Panc1 (cell line): ENCODE measurements at regions not wholly inside any gene's neighbourhood (a gene's known extent, or its start where the extent isn't known, plus 50 kb on each side); places are given as distances from the start of the nearest gene placed in this dataset.

ENCODE experiments used
- POLR2AphosphoS5 ChIP-seq: IDR thresholded peaks from 2 replicates; pipeline ENCODE4 v1.6.1; 2012; ENCODE audit warnings: mild to moderate bottlenecking, low read depth, low read length, moderate library complexity
- TF ChIP-seq, protein P1 (sequence below): fragments of 450-650 bp; IDR thresholded peaks from 2 replicates; pipeline ENCODE4 v1.5.1; 2017; ENCODE audit warnings: mild to moderate bottlenecking
- TF ChIP-seq, protein P2 (sequence below), 2 experiments: IDR thresholded peaks; 2 replicates each; pipeline ENCODE4 v1.6.1; 2011 to 2012; ENCODE audit warnings: low read depth in 2 of 2, control low read depth in 1 of 2, low read length in 1 of 2, mild to moderate bottlenecking in 1 of 2, moderate library complexity in 1 of 2; ENCODE audit not compliant: insufficient read depth in 1 of 2

DNA sequence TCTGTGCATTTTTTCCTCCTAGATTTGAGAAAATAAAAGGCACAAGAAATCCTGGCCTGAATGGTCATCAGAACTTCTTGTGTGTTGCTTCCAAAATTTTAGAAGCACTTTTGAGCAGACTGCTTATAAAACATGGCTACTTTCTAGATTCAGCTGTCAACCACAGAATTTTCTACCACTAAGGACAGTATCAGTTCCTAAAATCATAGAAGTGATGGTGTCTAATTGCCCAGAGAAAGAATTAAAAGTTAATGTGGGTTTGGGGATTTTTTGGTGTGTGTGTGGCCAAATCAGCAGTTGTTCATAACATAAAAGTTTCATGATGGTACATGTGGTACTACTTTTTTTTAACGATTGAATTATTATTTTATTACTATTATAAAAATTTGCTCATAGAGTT lies 171.4 kb upstream of the SNX7 start:
- TF ChIP-seq, protein P1, sequence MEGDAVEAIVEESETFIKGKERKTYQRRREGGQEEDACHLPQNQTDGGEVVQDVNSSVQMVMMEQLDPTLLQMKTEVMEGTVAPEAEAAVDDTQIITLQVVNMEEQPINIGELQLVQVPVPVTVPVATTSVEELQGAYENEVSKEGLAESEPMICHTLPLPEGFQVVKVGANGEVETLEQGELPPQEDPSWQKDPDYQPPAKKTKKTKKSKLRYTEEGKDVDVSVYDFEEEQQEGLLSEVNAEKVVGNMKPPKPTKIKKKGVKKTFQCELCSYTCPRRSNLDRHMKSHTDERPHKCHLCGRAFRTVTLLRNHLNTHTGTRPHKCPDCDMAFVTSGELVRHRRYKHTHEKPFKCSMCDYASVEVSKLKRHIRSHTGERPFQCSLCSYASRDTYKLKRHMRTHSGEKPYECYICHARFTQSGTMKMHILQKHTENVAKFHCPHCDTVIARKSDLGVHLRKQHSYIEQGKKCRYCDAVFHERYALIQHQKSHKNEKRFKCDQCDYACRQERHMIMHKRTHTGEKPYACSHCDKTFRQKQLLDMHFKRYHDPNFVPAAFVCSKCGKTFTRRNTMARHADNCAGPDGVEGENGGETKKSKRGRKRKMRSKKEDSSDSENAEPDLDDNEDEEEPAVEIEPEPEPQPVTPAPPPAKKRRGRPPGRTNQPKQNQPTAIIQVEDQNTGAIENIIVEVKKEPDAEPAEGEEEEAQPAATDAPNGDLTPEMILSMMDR = no peak
- no peak for TF ChIP-seq POLR2AphosphoS5
- TF ChIP-seq, protein P2, sequence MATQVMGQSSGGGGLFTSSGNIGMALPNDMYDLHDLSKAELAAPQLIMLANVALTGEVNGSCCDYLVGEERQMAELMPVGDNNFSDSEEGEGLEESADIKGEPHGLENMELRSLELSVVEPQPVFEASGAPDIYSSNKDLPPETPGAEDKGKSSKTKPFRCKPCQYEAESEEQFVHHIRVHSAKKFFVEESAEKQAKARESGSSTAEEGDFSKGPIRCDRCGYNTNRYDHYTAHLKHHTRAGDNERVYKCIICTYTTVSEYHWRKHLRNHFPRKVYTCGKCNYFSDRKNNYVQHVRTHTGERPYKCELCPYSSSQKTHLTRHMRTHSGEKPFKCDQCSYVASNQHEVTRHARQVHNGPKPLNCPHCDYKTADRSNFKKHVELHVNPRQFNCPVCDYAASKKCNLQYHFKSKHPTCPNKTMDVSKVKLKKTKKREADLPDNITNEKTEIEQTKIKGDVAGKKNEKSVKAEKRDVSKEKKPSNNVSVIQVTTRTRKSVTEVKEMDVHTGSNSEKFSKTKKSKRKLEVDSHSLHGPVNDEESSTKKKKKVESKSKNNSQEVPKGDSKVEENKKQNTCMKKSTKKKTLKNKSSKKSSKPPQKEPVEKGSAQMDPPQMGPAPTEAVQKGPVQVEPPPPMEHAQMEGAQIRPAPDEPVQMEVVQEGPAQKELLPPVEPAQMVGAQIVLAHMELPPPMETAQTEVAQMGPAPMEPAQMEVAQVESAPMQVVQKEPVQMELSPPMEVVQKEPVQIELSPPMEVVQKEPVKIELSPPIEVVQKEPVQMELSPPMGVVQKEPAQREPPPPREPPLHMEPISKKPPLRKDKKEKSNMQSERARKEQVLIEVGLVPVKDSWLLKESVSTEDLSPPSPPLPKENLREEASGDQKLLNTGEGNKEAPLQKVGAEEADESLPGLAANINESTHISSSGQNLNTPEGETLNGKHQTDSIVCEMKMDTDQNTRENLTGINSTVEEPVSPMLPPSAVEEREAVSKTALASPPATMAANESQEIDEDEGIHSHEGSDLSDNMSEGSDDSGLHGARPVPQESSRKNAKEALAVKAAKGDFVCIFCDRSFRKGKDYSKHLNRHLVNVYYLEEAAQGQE (IDR thresholded peaks at IDR 0.05; ENCODE audit: insufficient read depth in 1 of 2, low read depth in 2 of 2, low read length in 1 of 2) = no peak
